Fibroblast of villous mesenchyme (primary cell): ENCODE measurements at regions not wholly inside any gene's neighbourhood (a gene's known extent, or its start where the extent isn't known, plus 50 kb on each side); places are given as distances from the start of the nearest gene placed in this dataset.
"Not testable (repeated sequence)": the region's sequence is repeated elsewhere in the genome, so short reads cannot be mapped to it uniquely, and the experiment has no call there.

Source experiments
- DNase-seq: peaks from one replicate; pipeline ENCODE4 v3.0.0-alpha.2; 2010; ENCODE audit warnings: low read depth
- H3K4me3 ChIP-seq: 2 replicates; pipeline ENCODE4 v1.5.1; 2011; ENCODE audit warnings: low read depth, mild to moderate bottlenecking, low read length
- TF ChIP-seq, protein P1 (sequence below): IDR thresholded peaks from 2 replicates; pipeline ENCODE4 v1.5.1; 2012; ENCODE audit warnings: low read depth, mild to moderate bottlenecking, low read length; ENCODE audit not compliant: insufficient read depth

DNA sequence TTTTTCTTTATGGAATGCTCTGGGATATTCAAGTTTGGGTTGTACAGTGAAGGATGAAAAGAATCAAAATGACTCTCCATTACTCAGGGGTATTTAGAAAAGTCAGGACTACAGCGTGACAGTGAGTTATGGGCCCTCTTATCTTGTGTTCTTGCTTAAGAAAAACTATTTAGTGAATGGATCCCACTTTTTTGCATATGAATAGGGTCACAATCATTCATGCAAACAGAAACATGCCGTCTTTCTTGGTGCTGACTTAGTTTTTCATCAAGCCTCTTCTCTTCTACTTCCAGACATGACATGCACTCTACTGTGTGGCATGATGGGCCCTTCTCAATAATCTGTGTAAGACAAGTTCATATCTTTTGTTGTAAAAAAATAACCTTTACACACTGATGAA, 488.4 kb upstream of the MMS22L start:
- TF ChIP-seq, protein P1, sequence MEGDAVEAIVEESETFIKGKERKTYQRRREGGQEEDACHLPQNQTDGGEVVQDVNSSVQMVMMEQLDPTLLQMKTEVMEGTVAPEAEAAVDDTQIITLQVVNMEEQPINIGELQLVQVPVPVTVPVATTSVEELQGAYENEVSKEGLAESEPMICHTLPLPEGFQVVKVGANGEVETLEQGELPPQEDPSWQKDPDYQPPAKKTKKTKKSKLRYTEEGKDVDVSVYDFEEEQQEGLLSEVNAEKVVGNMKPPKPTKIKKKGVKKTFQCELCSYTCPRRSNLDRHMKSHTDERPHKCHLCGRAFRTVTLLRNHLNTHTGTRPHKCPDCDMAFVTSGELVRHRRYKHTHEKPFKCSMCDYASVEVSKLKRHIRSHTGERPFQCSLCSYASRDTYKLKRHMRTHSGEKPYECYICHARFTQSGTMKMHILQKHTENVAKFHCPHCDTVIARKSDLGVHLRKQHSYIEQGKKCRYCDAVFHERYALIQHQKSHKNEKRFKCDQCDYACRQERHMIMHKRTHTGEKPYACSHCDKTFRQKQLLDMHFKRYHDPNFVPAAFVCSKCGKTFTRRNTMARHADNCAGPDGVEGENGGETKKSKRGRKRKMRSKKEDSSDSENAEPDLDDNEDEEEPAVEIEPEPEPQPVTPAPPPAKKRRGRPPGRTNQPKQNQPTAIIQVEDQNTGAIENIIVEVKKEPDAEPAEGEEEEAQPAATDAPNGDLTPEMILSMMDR = no peak
- no peak for DNase-seq

DNA sequence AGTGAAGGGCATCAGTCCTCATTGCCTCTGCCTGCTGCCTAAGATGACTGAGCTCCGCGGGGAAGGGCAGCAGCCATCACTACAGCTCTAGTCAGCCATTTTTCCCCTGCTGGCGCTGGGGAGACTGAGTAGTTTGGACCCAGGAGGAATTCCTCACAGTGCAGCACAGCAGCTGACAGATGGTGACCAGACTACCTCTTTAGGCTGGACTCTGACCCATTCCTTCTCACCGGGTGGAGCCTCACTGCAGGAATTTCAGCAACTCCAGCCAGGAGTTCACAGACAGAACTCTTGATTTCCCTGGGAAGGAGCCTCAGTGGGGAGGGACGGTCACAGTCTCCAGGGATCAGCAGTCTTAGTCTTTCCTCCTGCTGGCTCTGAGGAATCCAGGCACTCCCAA, 492.0 kb upstream of the MMS22L start:
- H3K4me3 ChIP-seq = no peak overlapping the region
- TF ChIP-seq, protein P1 = no peak
- DNase-seq = no peak

More for the DNA sequence above, 488.4 kb upstream of the MMS22L start:
- no peak overlapping the region for H3K4me3 ChIP-seq

DNA sequence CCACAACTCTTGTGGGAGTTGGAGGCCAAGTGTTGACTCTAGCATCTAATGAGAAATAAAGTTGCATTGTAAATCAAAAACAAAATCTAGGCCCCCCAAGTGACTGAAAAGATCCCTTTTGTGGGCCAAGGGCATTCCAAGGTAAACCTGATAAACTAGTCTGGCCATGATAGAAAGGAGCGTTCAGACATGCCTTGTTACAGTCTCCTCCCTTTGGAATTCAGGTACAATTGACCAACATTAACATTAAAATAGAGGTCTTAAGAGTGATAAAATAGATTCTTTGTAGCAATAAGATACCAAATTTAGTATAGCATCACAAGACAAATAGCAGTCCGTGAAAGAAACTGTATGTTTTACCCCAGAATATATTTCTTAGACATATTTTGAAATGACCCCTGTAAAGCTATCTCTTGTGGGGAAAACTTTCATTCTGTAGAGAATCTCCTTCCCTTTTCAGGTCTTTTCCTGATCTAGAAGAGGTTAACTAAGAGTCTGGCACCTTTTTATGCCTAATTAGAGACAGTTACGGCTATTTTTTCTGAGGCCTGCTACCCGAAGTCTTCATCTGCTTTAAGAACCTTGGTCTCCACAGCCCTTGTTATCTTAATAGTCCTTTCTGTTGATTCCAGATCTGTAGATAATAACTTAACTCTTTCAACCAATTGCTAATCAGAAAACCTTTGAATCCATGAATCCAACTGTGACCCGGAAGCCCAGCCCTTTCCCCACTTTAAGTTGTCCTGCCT, 495.4 kb upstream of the MMS22L start:
- H3K4me3 ChIP-seq = no peak overlapping the region
- DNase-seq = no peak
- TF ChIP-seq, protein P1 = no peak

- not testable (repeated sequence) for H3K4me3 ChIP-seq, DNase-seq
Measured at GRCh38 chr6:97779039-97779766, 496.2 kb upstream of the MMS22L start.

DNA sequence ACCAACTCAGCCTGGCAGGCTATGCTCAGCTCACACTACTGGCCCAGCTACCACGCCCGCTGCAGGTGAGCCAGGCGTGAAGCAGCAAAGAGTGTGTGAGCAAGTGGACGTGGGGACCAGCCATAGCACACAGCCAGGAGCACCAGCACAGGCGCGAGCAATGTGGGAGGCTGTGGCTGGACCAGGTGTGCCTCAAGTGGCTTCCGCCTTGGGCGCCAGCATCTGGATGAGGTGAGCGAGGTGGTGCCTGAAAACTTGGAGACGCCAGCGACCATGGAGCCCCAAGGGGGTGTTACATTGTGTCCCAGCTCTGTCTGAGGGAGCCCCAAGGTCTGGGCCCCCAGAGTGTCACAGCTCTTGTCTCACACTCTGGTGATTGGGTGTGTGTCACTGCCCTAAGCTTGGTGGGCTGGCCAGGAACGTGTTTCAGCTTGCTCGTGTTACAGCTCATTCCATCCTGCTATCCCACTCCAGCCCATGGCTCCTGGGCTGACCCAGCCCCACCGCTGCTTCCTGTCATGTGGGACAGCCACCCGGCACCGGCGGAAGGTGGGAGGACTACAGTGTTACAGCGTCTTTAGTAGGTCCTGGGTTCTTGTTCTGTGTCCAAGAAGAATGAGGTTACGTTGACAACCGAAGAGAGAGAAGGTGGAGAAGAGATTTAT, 508.0 kb upstream of the MMS22L start:
- TF ChIP-seq, protein P1 = no peak
- no peak for DNase-seq
- no peak overlapping the region for H3K4me3 ChIP-seq

GRCh38 chr6:97805596-97805995, 522.6 kb upstream of the MMS22L start:
- TF ChIP-seq, protein P1 = no peak
- DNase-seq = no peak
- H3K4me3 ChIP-seq = no peak overlapping the region

DNA sequence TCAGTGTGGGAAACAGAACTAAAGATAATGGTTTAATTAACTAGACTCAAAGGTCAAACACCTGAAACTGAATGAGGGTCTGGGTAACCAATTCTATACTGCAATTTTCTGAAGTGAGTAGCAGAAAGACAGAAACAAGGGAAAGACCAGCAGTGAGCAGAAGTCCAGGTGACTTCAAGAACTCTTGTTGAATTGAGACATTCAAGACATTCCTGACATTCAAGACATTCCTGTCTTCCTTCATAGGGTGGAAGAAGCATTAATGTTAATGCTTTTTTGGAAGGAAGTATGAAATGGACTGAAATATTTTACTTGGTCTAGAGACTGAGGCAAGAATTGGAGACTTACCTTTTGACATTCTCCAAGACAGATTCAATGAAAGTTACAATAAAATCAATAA, 529.9 kb upstream of the MMS22L start:
- TF ChIP-seq, protein P1 = no peak
- H3K4me3 ChIP-seq = no peak overlapping the region
- DNase-seq = no peak
